SU-DHL-6 (cell line): ENCODE measurements at regions not wholly inside any gene's neighbourhood (a gene's known extent, or its start where the extent isn't known, plus 50 kb on each side); places are given as distances from the start of the nearest gene placed in this dataset.

Source experiments
- H2AFZ ChIP-seq: fragments of 200-600 bp; sonication (generic); 2 replicates; pipeline ENCODE4 v1.6.1; 2014; ENCODE audit warnings: low read depth, mild to moderate bottlenecking, moderate library complexity, mixed read lengths, antibody characterized with exemption, low read length; ENCODE audit not compliant: severe bottlenecking
- H3F3A ChIP-seq: fragments of 200-600 bp; shearing (Covaris generic); 2 replicates; pipeline ENCODE4 v1.6.0; 2016; ENCODE audit warnings: antibody characterized with exemption, mild to moderate bottlenecking; ENCODE audit not compliant: insufficient read depth
- H3K27ac ChIP-seq: fragments of 200-600 bp; sonication (generic); 2 replicates; pipeline ENCODE4 v1.5.1; 2016; ENCODE audit warnings: low read depth, mild to moderate bottlenecking, low read length, moderate library complexity, mixed read lengths
- H3K27me3 ChIP-seq: fragments of 200-600 bp; sonication (generic), shearing (Covaris generic); 2 replicates; pipeline ENCODE4 v1.6.0; 2014; ENCODE audit warnings: mild to moderate bottlenecking, low read length
- H3K36me3 ChIP-seq: fragments of 200-600 bp; sonication (generic); 2 replicates; pipeline ENCODE4 v1.6.1; 2014; ENCODE audit warnings: mild to moderate bottlenecking, low read length, mixed read lengths
- H3K4me2 ChIP-seq: fragments of 300-600, 200-600 bp; shearing (Covaris generic), sonication (generic); 2 replicates; pipeline ENCODE4 v1.6.0; 2014; ENCODE audit warnings: low read length, low read depth, mild to moderate bottlenecking; ENCODE audit not compliant: poor library complexity, severe bottlenecking
- H3K4me3 ChIP-seq: fragments of 200-600 bp; sonication (generic); 2 replicates; pipeline ENCODE4 v1.5.1; 2014; ENCODE audit warnings: antibody characterized with exemption, low read length, mild to moderate bottlenecking, mixed read lengths; ENCODE audit not compliant: insufficient read depth, poor library complexity, severe bottlenecking
- H3K79me2 ChIP-seq: fragments of 200-600 bp; sonication (generic); 2 replicates; pipeline ENCODE4 v1.6.1; 2014; ENCODE audit warnings: mild to moderate bottlenecking, low read length, moderate library complexity; ENCODE audit not compliant: insufficient read depth
- H3K9ac ChIP-seq: fragments of 200-600 bp; sonication (generic); 2 replicates; pipeline ENCODE4 v1.7.0; 2014; ENCODE audit warnings: mild to moderate bottlenecking, low read length
- H3K9me2 ChIP-seq: fragments of 200-600 bp; sonication (generic); replicated peaks from 2 replicates; pipeline ENCODE4 v1.6.1; 2014; ENCODE audit warnings: low read length; ENCODE audit not compliant: insufficient read depth
- H3K9me3 ChIP-seq: fragments of 200-600 bp; sonication (generic); 2 replicates; pipeline ENCODE4 v1.6.1; 2014; ENCODE audit warnings: low read length, mixed read lengths; ENCODE audit not compliant: insufficient read depth
- H4K20me1 ChIP-seq: fragments of 200-600 bp; sonication (generic); 2 replicates; pipeline ENCODE4 v1.6.1; 2014; ENCODE audit warnings: low read depth, mild to moderate bottlenecking, antibody characterized with exemption, low read length, moderate library complexity, mixed read lengths
- CTCF ChIP-seq: fragments of 200-600 bp; sonication (generic); IDR thresholded peaks from one replicate; pipeline ENCODE4 v1.5.1; 2017; ENCODE audit warnings: antibody characterized with exemption, mild to moderate bottlenecking, low read length, moderate library complexity; ENCODE audit not compliant: insufficient read depth, poor library complexity, severe bottlenecking
- EZH2phosphoT487 ChIP-seq: fragments of 200-600 bp; sonication (generic), shearing (Covaris generic); conservative IDR thresholded peaks from 2 replicates; pipeline ENCODE4 v1.6.1; 2018; ENCODE audit warnings: mild to moderate bottlenecking, antibody characterized with exemption, low read length, moderate library complexity, mixed read lengths

GRCh38 chr11:90646706-90647105 is 423.9 kb upstream of the CHORDC1 start:
- H3K27me3 ChIP-seq, result no peaks in the 10 kb centered on the region
- no peaks in the 10 kb centered on the region for H3K36me3 ChIP-seq
- H3K9ac ChIP-seq, result no peak overlapping the region
- H3K4me3 ChIP-seq, result no peak overlapping the region
- H3K79me2 ChIP-seq, result no peaks in the 10 kb centered on the region
- H2AFZ ChIP-seq, result no peak overlapping the region
- no peaks in the 10 kb centered on the region for H3K9me3 ChIP-seq
- no peak overlapping the region for H3K4me2 ChIP-seq
- H3K27ac ChIP-seq, result no peak overlapping the region
- H3K9me2 ChIP-seq, result no peaks in the 10 kb centered on the region
- no peaks in the 10 kb centered on the region for H3F3A ChIP-seq
- TF ChIP-seq CTCF (no peak), EZH2phosphoT487 (no peak)
- H4K20me1 ChIP-seq, result no peaks in the 10 kb centered on the region

- Histone ChIP-seq H3K4me3 (no peak overlapping the region), H3K9me2 (no peaks in the 10 kb centered on the region), H3K4me2 (no peak overlapping the region), H3F3A (no peaks in the 10 kb centered on the region), H3K9me3 (no peaks in the 10 kb centered on the region), H3K27me3 (no peaks in the 10 kb centered on the region), H3K27ac (no peak overlapping the region), H3K9ac (no peak overlapping the region), H3K79me2 (no peaks in the 10 kb centered on the region), H4K20me1 (no peaks in the 10 kb centered on the region), H2AFZ (no peak overlapping the region), H3K36me3 (no peaks in the 10 kb centered on the region)
- no peak for TF ChIP-seq CTCF
- TF ChIP-seq EZH2phosphoT487, result no peak
Measured at GRCh38 chr11:90646266-90646665, 423.4 kb upstream of the CHORDC1 start.

DNA sequence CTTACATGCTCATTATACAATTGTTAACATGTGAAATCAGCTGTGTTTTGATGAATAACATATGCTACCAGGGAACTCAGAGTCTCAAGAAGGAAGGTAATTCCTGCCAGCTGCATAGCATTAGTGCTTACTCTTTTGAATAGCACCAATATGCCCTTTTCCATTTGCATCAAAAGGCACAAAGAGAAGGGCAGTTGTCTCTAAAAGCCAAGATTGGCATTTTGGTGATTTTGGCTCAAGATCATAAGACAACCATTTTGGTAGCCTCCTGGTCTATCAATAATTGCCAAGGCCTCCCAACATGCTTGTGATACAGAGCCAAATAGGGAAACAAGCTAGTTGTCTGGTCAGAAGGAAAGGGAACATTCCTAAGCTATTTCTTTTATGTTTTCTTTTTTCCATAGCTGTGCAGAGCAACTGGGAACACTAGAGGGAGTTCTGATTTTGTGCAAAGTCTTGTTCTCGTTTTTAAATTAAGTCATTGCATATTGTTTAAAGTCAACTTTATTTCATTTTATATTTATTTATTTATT is 416.7 kb upstream of the CHORDC1 start:
- H4K20me1 ChIP-seq, result no peaks in the 10 kb centered on the region
- no peaks in the 10 kb centered on the region for H3K9me2 ChIP-seq
- no peaks in the 10 kb centered on the region for H3K9me3 ChIP-seq
- no peaks in the 10 kb centered on the region for H3F3A ChIP-seq
- no peak overlapping the region for H3K9ac ChIP-seq
- H3K4me2 ChIP-seq, result no peak overlapping the region
- H3K36me3 ChIP-seq, result no peaks in the 10 kb centered on the region
- H2AFZ ChIP-seq, result no peak overlapping the region
- TF ChIP-seq CTCF, result no peak
- TF ChIP-seq EZH2phosphoT487, result no peak
- H3K27ac ChIP-seq, result no peak overlapping the region
- no peak overlapping the region for H3K4me3 ChIP-seq
- no peaks in the 10 kb centered on the region for H3K27me3 ChIP-seq
- H3K79me2 ChIP-seq, result no peaks in the 10 kb centered on the region

- Histone ChIP-seq H2AFZ (no peak overlapping the region), H3K9me3 (no peaks in the 10 kb centered on the region), H4K20me1 (no peaks in the 10 kb centered on the region), H3K27ac (no peak overlapping the region), H3K9me2 (no peaks in the 10 kb centered on the region), H3F3A (no peaks in the 10 kb centered on the region), H3K4me3 (no peak overlapping the region), H3K36me3 (no peaks in the 10 kb centered on the region), H3K9ac (no peak overlapping the region), H3K79me2 (no peaks in the 10 kb centered on the region), H3K27me3 (no peaks in the 10 kb centered on the region), H3K4me2 (no peak overlapping the region)
- TF ChIP-seq CTCF, result no peak
- no peak for TF ChIP-seq EZH2phosphoT487
Measured at GRCh38 chr11:90635886-90636285, 413.0 kb upstream of the CHORDC1 start.
